ENCODE measurements at regions not wholly inside any gene's neighbourhood (a gene's known extent, or its start where the extent isn't known, plus 50 kb on each side); places are given as distances from the start of the nearest gene placed in this dataset.
A peak's percentile ranks its signal among the peaks of the same experiment; 100 is the strongest.

DNA sequence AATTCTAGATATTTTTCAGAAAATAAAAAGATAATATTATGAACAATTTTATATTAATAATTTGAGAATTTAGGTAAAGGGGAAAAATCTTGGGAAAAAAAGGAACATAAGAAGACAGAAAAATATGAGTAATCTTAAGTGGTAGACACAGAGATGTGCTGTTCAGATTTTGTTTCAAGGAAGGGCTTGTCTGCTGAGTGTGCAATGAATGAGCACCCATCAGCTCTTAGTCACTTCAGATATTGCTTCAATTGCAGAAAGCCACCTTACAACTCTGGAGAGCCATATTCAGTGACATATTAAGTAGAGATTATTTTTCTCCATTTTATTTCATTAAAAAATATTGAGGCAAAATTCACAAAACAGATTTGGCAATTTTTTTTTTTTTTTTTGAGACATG lies 282.0 kb upstream of the CHST9 start:
- TF ChIP-seq, protein P1, sequence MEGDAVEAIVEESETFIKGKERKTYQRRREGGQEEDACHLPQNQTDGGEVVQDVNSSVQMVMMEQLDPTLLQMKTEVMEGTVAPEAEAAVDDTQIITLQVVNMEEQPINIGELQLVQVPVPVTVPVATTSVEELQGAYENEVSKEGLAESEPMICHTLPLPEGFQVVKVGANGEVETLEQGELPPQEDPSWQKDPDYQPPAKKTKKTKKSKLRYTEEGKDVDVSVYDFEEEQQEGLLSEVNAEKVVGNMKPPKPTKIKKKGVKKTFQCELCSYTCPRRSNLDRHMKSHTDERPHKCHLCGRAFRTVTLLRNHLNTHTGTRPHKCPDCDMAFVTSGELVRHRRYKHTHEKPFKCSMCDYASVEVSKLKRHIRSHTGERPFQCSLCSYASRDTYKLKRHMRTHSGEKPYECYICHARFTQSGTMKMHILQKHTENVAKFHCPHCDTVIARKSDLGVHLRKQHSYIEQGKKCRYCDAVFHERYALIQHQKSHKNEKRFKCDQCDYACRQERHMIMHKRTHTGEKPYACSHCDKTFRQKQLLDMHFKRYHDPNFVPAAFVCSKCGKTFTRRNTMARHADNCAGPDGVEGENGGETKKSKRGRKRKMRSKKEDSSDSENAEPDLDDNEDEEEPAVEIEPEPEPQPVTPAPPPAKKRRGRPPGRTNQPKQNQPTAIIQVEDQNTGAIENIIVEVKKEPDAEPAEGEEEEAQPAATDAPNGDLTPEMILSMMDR (IDR thresholded peaks at IDR 0.05), result no peak
- intact Hi-C loops (cut with DNase I, micrococcal nuclease), result no loop called here
- Histone ChIP-seq H3K36me3 (ENCODE audit: low read depth) (no peaks in the 10 kb centered on the region), H3K4me1 (ENCODE audit: low read depth) (no peaks in the 10 kb centered on the region), H3K4me3 (no peak overlapping the region), H3K9me3 (no peaks in the 10 kb centered on the region)
- DNase-seq, result no peak
- ATAC-seq, result no peak

DNA sequence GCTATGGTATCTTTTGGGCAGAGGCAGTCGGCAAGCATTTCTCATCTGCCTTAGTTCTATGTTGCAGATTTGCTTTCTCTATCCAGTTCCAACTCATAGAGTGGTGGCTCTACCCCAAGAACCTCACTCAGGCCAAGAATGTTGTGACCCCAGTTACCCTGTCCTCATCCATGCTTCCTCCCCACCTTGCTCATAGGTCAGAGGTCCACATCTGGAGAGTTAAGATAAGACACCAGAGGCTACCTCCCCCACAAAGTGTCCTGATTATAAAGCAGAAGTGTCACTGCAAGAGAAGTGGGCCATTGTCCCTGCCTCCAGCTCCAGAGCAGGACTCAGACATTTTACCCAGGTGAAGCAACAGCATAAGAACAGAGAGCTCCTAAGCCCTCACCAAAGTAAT lies 276.8 kb upstream of the CHST9 start:
- TF ChIP-seq, protein P1 (IDR thresholded peaks at IDR 0.05), result no peak
- no peaks in the 10 kb centered on the region for H3K36me3 ChIP-seq (ENCODE audit: low read depth)
- intact Hi-C loops (cut with DNase I, micrococcal nuclease), result no loop called here
- no peaks in the 10 kb centered on the region for H3K4me1 ChIP-seq (ENCODE audit: low read depth)
- ATAC-seq (no peak), DNase-seq (no peak)
- no peak overlapping the region for H3K4me3 ChIP-seq
- H3K9me3 ChIP-seq, result no peaks in the 10 kb centered on the region

DNA sequence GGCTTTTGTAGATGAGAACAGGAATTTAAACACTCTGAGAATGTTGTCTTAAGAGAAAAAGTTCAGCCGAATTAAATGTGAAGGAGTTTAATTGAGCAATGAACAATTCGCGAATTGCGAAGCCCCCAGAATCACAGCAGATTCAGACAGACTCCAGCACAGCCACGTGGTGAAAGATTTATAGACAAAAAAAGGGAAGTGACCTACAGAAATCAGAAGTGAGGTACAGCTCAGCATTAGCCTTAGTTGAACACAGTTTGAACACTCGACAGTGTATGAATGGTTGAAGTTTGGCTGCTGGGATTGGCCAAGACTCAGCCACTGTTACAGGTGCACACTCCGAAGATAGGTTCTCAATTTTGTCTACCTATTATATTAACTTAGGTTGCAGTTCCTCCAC lies 264.0 kb upstream of the CHST9 start:
- DNase-seq, result no peak
- Histone ChIP-seq H3K4me3 (no peak overlapping the region), H3K36me3 (ENCODE audit: low read depth) (no peaks in the 10 kb centered on the region), H3K4me1 (ENCODE audit: low read depth) (no peaks in the 10 kb centered on the region), H3K9me3 (no peaks in the 10 kb centered on the region)
- TF ChIP-seq, protein P1 (IDR thresholded peaks at IDR 0.05), result no peak
- intact Hi-C loops (cut with DNase I, micrococcal nuclease), result no loop called here
- ATAC-seq, result no peak

DNA sequence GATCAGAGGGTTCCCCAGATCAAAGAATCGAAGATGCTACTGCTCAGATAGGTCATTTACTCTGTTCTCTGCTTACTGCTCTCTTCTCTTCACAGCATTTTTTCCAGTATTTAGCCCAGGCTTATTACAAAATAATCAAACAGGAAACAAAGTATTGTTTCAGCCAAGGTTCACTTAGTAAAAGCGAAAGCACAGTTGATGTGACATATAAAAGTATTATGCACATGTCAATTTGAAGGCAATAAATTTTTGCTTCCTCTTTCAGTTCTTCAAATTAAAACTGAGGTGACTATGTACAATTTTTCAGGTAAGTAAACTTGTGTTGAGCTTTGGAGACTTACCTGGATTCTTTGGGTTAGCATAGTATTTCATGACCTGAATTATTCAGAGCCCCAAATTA lies 262.8 kb upstream of the CHST9 start:
- no peaks in the 10 kb centered on the region for H3K4me1 ChIP-seq (ENCODE audit: low read depth)
- peak; percentile 49 for ATAC-seq
- no peaks in the 10 kb centered on the region for H3K36me3 ChIP-seq (ENCODE audit: low read depth)
- DNase-seq, result no peak
- TF ChIP-seq, protein P1 (IDR thresholded peaks at IDR 0.05), result no peak
- no peaks in the 10 kb centered on the region for H3K9me3 ChIP-seq
- intact Hi-C loops (cut with DNase I, micrococcal nuclease), result no loop called here
- H3K4me3 ChIP-seq, result no peak overlapping the region

DNA sequence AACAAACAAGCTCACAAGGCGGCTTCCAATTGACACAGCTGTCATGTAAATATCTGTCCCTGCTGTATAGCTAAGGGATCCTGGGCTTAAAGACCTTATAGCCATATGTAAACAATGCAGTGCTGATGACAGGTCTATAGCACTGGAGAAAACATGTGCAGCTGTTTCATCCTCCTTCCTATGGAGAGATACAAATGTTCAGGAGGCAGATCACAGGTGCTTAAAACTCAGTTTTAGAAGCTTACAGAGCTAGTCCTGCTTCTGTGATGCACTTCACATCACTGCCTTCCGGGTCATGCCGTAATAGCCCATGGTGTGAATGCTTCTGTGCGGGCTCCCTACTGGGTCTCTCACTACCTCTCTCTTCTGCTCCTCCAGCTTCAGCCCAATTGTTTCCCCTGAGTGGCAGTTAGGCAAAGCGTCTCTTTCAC lies 262.4 kb upstream of the CHST9 start:
- Histone ChIP-seq H3K9me3 (no peaks in the 10 kb centered on the region), H3K4me1 (ENCODE audit: low read depth) (no peaks in the 10 kb centered on the region), H3K36me3 (ENCODE audit: low read depth) (no peaks in the 10 kb centered on the region), H3K4me3 (no peak overlapping the region)
- DNase-seq, result no peak
- ATAC-seq, result peak; percentile 63
- intact Hi-C loops (cut with DNase I, micrococcal nuclease), result no loop called here
- TF ChIP-seq, protein P1 (IDR thresholded peaks at IDR 0.05), result no peak

DNA sequence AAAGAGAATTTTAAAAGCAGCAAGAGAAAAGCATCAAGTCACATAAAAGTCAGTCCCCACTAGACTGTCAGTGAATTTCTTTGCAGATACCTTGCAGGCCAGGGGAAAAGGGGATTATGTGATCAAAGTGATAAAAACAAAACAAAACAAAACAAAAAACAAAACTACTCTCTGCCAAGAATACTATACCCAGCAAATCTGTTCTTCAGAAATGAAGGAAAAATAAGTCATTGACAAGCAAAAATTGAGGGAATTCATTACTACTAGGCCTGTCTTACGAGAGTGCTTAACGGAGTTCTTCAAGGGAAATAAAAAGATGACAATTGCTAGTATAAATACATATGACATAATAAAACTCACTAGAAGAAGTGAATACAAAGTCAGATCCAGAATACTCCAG lies 245.5 kb upstream of the CHST9 start:
- TF ChIP-seq, protein P1 (IDR thresholded peaks at IDR 0.05), result no peak
- Histone ChIP-seq H3K4me3 (no peak overlapping the region), H3K36me3 (ENCODE audit: low read depth) (no peaks in the 10 kb centered on the region), H3K4me1 (ENCODE audit: low read depth) (no peaks in the 10 kb centered on the region), H3K9me3 (no peaks in the 10 kb centered on the region)
- DNase-seq, result no peak
- intact Hi-C loops (cut with DNase I, micrococcal nuclease), result no loop called here
- no peak for ATAC-seq
